GM19463 (cell line): ENCODE measurements at regions not wholly inside any gene's neighbourhood (a gene's known extent, or its start where the extent isn't known, plus 50 kb on each side); places are given as distances from the start of the nearest gene placed in this dataset.

ENCODE experiments used
- ATAC-seq: cut with Tn5 transposase; IDR thresholded peaks from one replicate; pipeline ENCODE4 v1.9.1; 2021; ENCODE audit warnings: mild to moderate bottlenecking, moderate library complexity; ENCODE audit not compliant: unreplicated experiment

DNA sequence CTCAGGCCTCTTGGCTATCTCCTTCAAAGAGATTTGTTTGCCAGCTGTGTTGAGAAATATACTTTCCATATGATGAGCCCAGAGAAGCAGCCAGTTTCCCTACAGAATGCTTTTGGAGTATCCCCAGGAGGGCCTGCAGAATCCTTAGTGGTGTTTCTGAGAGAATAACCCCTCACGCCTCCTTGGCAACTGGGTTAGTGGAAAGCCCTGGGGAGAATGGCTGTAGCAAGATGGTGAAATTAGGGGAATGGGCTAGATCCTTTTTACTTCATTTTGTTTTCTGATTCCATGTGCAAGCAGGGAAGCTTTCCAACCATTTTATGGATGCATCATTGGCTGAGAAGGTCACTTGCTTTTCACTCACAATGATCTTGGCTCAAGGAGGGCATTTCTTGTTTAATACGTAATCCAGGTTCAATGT, 364.6 kb downstream of the DMRT2 start:
- no peak for ATAC-seq

DNA sequence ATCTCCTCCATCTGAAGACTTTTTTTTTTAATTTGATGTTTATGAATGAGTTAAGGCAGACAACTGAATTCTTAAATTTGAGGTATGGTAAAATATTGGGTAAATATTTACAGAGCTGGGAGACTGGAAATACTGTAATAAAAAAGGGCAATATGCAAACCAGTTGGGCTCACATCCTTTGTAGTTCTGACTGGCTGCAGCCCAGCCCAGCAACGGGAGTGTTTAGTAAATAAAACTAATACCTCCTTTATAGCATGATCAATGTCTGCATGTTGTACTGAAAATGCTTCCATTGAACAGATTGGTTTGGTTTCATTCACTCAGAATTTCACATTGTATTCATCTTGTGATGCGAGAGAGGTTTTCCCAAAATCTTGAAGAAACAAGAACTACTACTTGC, 365.0 kb downstream of the DMRT2 start:
- no peak for ATAC-seq

DNA sequence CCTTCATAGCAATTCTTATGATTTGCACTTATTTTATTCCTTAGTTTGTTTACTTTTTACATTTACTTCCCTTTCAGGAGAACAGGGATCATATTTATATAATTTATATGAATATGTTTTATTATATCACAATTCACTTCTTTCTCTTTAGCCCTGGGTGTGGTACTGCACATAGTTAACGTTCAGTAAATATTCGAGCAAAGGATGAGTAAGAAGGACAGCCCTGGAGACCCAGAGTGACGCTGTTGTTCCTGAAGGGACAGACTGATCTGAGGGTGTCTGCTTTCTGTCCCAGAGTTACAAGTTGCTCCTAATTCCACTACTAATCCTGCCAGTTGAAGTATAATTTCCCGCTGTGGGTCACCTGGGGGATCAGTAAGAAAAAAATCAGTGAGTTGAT, 366.1 kb downstream of the DMRT2 start:
- ATAC-seq: no peak

DNA sequence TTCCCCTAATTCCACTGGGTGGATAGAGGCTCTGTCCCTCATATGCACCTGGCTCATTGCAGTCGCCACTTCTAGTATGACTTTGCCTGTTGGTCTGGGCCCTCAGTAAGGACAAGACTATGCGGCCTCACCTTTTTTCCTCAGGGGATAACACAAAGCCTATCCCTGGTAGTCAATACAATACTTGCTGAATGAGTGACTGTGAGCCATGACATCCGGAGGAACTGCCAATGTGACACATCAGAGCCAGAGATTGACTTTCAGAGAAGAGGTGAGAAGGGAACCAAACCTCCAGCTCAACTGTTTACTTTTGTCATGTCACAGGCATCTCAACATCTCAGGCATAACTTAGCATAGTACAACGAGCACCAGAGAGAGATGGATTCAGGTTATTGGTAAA, 371.3 kb downstream of the DMRT2 start:
- no peak for ATAC-seq

DNA sequence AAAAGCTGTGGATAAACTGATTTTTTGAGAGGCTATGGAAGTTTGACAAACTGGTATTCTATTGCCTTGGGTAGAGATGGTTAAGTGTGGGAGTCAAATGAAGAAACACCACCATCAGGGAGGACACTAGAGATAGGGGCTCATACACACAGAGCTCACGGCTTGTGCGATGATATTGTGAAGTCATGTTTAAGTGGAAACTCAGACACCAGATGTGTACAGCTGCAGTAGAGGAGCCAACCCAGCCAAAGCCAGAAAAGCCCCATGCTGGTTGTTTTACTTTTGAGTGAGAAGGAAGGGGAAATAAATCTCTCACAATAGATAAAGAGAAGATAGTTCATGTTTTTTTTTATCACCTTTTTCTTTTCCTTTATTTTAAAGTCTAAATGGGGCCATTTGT, 377.7 kb downstream of the DMRT2 start:
- no peak for ATAC-seq

DNA sequence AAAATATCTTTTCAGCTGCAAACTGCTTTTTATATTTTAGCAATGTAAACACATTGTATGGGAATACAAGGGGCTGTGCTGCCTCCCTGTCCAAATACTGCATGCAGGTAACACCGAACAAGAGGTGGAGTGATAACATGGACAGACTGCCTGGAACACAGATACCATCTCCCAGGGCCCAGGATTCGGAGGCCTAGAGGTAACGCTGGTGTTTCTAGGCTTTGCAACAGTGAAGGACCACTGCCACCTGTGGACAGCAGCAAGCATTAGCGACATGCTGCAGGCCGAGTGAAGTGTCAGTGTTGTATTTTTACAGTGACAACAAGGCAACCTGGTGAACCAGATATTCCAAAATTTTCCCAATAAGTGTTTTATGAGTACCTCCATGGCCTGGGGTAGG, 379.1 kb downstream of the DMRT2 start:
- ATAC-seq: no peak

DNA sequence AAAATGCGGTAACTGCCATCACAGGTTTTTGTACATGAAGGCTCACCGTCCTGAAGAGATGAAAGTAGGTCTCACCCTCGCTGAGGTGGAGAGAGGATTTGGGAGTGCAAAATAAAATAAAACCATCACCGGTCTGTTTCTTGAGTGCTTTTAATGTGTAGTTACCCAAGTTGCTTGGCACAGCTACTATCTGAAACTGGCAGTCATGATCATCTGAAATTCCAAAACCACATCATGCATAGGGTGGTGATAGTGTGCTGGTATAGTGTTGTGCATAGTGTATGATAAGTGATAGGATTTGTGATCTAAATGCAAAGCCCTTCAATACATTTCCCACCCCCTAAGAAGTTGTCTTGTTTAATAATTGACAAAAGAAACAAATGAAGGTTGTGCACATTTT, 381.3 kb downstream of the DMRT2 start:
- no peak for ATAC-seq

DNA sequence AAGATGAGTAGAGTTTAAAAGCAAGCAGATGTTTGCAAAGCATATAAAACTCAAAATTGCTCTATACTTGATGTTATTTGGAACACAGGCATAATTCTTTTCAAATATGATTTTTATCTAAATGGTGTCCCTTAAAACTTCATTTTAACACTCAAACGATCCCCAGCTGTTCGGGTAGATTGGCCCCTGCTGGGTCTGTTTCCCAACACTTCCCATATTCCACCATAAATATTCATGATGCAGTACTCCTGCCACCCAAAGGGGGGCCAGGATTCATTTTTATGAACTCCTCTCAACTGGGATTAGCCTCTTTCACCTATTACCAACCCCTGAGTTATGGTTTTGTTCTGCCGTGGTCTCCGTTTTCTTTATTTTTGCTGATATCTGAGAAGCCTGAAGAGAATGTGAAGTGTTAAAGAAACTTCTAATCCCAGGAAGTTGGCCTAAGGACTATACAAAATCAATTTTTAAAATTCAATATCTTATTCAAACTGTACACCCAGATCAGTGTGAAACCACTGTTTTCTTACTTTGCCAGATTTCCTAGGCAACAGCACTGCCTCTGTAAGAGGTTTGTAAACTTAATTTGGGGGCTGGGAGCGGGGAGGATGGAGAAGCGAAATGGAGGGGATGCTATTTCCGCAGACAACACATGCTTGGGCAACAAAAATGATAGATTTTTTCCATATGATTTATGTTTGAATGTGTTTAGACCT, 384.1 kb downstream of the DMRT2 start:
- ATAC-seq: no peak

DNA sequence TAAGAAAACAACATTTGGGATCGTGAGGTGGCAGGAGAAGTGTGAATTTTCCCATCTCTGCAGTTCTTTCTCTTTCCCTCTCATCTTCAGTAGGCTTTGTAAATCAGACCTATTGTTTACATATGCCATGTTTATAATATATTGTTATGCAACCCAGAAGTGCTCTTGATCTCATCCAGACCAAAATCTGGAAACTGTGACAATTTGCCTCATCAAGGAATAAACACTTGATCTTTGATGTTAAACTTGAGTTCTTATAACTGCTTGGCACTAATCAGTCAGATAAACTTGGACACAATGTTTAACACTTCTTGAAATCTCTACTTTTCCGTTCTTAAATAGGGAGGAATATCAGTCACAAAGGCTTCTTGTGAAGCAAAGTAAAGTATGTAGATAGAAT, 384.7 kb downstream of the DMRT2 start:
- ATAC-seq: no peak

DNA sequence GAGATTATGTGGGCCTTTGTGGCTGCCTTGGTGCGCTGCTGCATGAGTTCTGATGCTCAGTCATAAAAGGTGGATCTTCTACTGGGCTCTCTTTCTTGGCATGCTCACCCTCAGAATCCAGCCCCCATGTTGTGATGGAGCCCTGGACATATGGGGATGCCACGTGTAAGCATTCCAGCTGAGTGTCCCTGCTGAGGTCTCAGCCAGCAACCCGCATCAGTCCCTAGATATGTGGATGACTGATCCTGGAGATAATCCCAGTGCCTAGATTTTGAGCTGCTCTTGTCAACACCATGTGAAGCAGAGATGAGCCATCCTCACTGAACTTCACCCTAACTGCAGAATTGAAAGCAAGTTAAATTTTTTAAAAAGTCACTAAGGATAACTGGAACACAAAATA, 390.1 kb downstream of the DMRT2 start:
- ATAC-seq: no peak

DNA sequence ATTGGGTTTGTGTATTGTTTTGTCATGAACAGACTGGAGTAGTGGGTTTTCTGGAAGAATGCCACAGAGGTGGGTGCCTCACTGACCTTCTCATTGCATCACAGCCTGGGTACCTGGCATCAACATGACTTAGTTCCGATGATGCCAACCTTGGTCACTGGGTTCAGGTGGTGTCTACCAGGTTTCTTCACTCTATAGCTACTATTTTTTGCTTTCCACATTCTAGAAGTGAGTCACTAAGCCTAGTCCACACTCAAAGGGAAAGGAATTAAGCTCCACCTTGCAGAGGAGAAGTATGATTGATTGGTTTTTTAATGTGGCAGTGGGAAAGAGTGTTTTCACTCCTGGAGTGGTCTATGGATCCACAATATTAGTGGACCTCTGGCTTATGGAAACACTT, 391.9 kb downstream of the DMRT2 start:
- no peak for ATAC-seq

DNA sequence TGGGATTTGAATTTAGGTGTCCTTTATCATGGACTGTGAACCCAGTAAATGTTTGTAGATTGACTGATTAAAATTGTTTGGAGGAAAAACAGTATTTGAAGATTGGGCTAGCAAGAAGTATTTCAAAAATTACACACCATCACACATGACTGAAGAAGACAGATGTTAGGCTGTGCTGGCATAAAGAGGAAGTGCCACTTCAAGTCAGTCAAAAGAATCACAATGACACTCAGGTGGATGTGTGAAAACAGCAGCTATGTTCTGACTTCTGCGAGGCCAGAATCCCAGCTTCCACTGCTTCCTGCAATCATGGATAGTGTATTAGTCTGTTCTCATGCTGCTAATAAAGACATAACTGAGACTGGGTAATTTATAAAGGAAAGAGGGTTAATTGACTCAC, 393.3 kb downstream of the DMRT2 start:
- ATAC-seq: no peak

DNA sequence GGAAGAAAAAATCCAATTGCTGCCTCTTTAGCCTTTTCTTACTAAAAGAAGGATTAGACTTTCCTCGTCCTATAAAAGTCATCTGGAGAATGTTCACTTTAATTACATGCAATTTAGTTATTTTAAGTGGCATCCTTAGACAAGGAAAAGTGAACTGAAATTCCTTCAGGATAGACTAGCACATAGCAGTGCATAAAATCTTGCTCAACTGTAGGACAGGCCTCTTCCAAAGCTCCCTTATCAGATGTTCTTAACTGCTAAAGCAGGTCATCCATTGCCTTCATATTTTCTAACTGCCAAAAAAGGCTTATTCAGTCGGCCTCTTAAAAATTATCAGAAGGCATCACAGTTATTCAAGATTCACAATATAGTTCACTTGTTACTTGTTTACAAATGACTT, 396.5 kb downstream of the DMRT2 start:
- ATAC-seq: no peak

DNA sequence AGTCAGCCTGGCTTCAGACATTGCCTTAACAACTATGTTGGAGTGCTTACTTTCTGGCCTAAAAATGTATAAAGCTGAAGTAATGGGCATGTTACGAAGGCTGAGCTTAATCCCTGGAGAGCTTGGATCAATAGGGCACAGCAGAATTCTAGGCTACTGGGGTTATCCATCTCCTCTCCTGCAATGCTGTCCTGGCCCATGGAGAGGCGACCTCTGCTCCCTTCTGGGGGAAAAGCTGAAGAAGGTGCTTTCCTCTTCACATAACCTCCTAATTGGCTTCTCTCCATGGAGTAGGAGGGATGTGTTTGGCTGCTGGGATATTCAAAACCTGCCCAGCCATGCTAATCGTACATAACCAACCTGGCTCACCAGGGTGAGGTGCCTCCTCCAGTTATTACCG, 403.5 kb downstream of the DMRT2 start:
- ATAC-seq: no peak

DNA sequence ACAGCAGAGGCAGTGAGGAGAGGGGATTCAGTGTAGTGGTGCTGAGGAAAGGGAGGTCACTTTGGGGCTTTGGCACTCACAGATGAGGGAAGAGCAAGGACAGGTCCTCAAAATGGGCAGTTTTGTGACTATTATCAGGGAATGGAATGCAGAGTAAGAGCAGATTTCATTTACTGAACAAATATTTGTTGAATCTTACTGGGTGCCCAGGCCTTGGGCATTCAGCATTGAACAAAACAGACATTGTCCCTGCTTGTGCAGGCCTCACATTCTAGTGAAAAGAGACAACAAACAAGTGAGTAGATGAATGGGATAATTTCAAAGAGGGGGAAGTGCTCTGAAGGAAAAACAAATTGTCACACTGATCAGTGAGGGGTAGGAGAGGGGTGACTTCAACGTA, 404.1 kb downstream of the DMRT2 start:
- no peak for ATAC-seq

DNA sequence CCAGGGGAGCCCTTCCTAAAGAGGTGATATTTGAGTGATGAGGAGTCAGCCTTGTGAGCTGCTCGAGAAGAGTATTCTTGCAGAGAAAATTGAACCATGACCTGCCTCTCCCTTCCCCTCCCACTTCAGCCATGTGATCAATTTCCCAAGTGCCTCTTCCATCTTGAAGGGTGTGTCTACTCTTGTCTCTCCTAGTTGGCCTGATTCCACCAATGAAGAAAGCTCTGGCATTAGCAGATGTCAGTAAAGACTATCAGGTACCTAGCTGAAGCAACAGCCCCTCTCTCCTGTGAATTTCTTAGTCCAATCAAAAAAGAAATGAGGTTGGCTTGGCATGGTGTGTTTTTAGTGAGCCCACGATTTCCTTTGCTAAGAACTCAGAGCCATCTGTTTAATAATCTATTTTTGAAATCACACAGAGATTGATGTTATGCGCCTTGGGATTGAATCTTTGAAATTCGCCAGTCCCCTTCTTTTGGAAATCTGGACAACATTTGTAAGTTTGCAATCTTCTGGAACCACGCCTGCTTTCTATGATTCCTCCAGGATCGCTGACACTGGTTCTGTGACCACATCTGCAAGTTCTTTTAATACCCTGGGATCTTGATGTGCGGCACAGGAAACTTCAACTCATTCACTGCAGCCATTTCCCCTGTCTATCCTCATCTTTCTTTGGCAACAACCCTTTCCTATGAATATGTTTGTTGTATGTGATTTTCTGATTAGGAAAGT, 404.6 kb downstream of the DMRT2 start:
- ATAC-seq: no peak

DNA sequence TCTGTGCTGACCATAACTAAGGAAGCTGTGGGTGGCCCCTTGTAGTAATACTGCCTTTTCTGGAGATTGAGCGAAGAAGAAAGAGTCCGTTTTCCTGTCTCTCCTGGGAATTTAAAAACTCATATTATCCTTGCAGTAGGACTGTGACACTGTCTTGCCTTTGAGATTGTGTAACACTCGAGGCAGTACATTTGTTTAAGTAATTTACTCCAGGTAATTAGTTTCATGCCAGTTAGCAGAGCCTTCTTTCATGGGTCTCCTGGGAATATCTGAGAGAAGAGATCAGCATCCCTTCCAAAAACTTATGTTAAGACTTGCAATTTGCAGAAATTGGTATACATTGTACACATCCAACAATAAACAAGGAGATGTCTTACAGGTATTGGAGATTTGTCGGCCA, 405.6 kb downstream of the DMRT2 start:
- no peak for ATAC-seq

DNA sequence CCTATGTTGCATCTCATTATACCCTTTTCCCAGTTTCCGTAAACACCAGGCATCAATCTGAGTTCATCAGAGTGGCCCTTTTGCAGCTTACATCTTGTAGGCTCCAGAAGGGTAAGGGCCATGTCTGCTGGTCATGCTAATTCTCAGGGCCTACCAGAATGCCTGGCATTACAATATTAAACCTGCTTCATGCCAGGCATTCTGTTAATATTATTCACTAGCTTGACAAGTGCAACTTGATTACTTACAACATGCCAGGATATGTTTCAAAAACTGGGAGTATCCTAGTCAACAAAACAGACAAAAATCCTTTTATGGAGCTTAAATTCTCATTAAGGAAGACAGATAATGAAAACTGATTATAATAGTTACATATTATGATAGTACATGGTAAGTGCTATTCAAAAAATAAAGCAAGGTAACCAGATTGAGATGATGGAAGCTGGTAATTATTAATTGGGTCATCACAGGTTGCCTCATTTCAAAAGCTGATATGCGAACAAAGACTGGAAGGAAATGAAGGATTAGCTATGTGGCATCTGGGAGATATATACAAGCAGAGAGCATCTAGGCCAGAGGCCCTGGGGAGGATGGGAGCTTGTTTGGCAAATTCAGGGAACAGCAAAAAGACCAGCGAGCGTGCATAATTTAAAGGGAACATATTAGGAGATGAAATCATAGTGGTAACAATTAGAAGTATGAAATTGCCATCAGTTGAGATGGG, 406.3 kb downstream of the DMRT2 start:
- ATAC-seq: no peak

DNA sequence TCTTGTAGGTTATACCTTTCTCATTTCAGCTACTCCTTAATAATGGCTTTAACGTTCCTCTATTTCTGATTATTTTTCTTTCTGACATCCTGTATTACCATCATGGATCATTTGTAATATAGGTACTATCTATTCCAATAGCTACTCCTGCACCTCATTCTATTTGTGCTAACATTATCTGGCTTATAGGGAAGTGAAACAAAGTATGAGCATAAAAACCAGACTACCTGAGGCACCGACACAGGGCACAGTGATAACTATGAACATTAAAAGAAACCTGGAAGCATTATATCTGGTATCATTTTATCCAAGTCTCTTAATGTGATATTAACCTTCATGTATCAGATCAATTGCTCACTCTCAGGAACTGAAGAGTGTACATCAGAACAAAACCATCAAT, 407.3 kb downstream of the DMRT2 start:
- ATAC-seq: no peak

DNA sequence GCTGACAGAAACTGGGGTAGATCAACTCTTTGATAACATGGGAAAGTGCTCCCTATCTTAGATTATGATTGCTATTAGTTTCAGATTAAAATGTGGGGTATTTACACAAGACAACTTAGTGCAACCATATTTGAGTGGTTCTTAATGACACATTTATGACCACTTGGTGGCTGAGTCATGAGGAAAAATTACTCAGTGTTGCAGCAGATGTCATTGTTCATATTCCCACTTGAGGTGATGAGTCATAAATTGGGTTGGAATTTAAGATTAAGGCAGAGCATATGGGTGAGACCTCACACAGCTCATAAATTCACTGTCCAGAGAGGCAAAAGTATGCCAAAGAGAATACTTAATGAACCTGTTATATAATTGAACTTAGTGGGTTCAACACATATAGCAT, 408.3 kb downstream of the DMRT2 start:
- no peak for ATAC-seq

DNA sequence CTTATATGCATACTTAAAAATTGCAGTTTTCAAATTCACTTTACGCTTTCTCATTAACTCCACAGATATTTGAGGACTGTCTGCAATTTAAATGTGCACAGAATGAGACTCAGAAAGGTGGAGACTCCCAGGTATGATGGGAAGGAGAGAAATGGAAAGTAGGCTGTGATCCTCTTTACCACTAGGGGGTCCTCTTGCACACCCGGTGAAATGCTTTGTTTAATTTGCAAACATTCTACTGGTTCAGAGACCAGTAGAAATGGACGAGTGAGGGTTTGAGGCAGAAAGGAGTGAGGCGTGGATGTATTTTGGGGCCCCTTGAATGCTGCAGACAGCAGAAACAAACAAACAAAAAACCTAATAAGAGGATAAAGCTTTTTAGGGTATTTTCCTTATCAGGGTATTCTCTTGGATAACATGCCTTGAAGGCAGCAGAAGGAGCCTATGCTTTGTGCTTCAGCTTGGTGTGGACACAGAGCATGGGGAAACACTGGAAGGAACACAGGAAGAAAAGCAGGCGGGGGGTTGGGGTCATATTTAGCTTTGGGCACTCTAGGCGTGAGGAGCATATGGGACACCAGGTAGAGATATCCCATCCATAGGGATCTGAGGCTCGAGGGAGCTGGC, 410.1 kb downstream of the DMRT2 start:
- peak; percentile 78 for ATAC-seq

DNA sequence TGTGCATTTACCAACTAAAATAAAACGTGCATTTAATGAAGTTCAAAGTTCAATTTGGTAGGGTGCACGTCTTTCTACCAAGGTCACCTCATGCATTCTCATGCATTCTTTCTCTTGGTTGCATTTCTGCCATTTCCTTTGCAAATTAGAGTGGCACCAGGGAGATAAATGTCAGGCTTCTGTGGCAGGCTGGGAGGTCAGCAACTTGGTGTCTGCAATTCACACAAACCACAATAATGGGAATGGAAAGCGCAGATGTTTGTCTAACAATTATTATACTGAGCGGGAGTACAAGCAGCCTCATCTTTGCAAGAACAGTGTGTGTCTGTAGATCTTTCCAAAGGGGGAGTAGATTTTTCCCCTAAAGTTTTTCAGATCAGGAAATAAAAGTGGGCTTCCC, 411.7 kb downstream of the DMRT2 start:
- ATAC-seq: no peak
